Upper lobe of left lung (tissue), 6 donors: ENCODE measurements at regions not wholly inside any gene's neighbourhood (a gene's known extent, or its start where the extent isn't known, plus 50 kb on each side); places are given as distances from the start of the nearest gene placed in this dataset.
A peak's percentile ranks its signal among the peaks of the same experiment; 100 is the strongest.

ENCODE experiments used
- ATAC-seq, 2 donors: fragments of 200-7000 bp; cut with Tn5 transposase; one replicate each; pipeline ENCODE4 v1.9.1; 2022; ENCODE audit warnings: mild to moderate bottlenecking in 2 of 2, moderate library complexity in 2 of 2; ENCODE audit not compliant: low FRiP score in 2 of 2
- DNase-seq, 2 donors: peaks; one replicate each; pipeline ENCODE4 v3.0.0-alpha.2; 2019 to 2020
- H3K27ac ChIP-seq, 4 donors: fragments of 200-600 bp; sonication (generic); one replicate each; pipeline ENCODE4 v1.5.1; 2016 to 2019
- H3K27me3 ChIP-seq, 4 donors: fragments of 200-600 bp; sonication (generic); one replicate each; pipeline ENCODE4 v1.5.1; 2017 to 2019
- H3K36me3 ChIP-seq, 4 donors: fragments of 200-600 bp; sonication (generic); one replicate each; pipeline ENCODE4 v1.5.1; 2016 to 2019
- H3K4me1 ChIP-seq, 4 donors: fragments of 200-600 bp; sonication (generic); one replicate each; pipeline ENCODE4 v1.5.1; 2018 to 2019
- H3K4me3 ChIP-seq, 4 donors: fragments of 200-600 bp; sonication (generic); one replicate each; pipeline ENCODE4 v1.5.1; 2017 to 2019; ENCODE audit warnings: mild to moderate bottlenecking in 2 of 4, moderate library complexity in 1 of 4
- H3K9me3 ChIP-seq, 4 donors: fragments of 200-600 bp; sonication (generic); one replicate each; pipeline ENCODE4 v1.5.1; 2018 to 2019
- CTCF ChIP-seq, 6 experiments: fragments of 450-650 bp in 4 of 6; fragments of 200-600 bp in 2 of 6; sonication (generic) in 2 of 6; IDR thresholded peaks; one replicate each; pipeline ENCODE4 v1.5.1; 2016 to 2019; ENCODE audit warnings: antibody characterized with exemption in 6 of 6
- EP300 ChIP-seq, 4 donors: sonication (generic); formaldehyde crosslinking; IDR thresholded peaks; one replicate each; pipeline ENCODE4 v1.5.1; 2017; ENCODE audit warnings: antibody characterized with exemption in 4 of 4, control low read depth in 2 of 4
- POLR2A ChIP-seq, 4 donors: fragments of 450-650 bp; IDR thresholded peaks; one replicate each; pipeline ENCODE4 v1.5.1; 2016 to 2017; ENCODE audit warnings: antibody characterized with exemption in 4 of 4, mild to moderate bottlenecking in 2 of 4
- POLR2AphosphoS5 ChIP-seq, 2 donors: sonication (generic); formaldehyde crosslinking; IDR thresholded peaks; one replicate each; pipeline ENCODE4 v1.5.1; 2017; ENCODE audit warnings: antibody characterized with exemption in 2 of 2
- WGBS, 2 donors: methylation state at CpG; one replicate each; pipeline ENCODE4 v1.1.5; 2017 to 2018; 5-methylcytosine and 5-hydroxymethylcytosine counted together
- donor health status: DM: no; HTN: no; CAD: no; lungs with moderate emphysema.
- donor health status: DM: no; HTN: yes; CAD: no; lungs with severe emphysema.

GRCh38 chr14:51165415-51165814 is 70.5 kb upstream of the TRIM9 start:
- DNase-seq: no peak
- Histone ChIP-seq H3K27me3 (no peaks in the 10 kb centered on the region), H3K9me3 (no peaks in the 10 kb centered on the region), H3K27ac (no peak overlapping the region), H3K4me1 (peaks cover 0 to 10% (median 0%) of the 10 kb centered on the region in 4 donors), H3K36me3 (no peaks in the 10 kb centered on the region), H3K4me3 (no peak overlapping the region)
- TF ChIP-seq CTCF (IDR thresholded peaks at IDR 0.05): no peak
- no peak for TF ChIP-seq POLR2AphosphoS5 (IDR thresholded peaks at IDR 0.05)
- TF ChIP-seq EP300 (IDR thresholded peaks at IDR 0.05): no peak
- TF ChIP-seq POLR2A (IDR thresholded peaks at IDR 0.05): no peak
- ATAC-seq: no peak
- WGBS, 2 donors: 85 to 87% methylated on average over 3 of the region's 3 CpGs

- ATAC-seq (peak in 1 of 2 donors; percentile 84), DNase-seq (no peak)
- no peak overlapping the region for H3K27ac ChIP-seq
- H3K4me3 ChIP-seq: no peak overlapping the region
- no peaks in the 10 kb centered on the region for H3K27me3 ChIP-seq
- H3K36me3 ChIP-seq: no peaks in the 10 kb centered on the region
- H3K4me1 ChIP-seq: peaks cover 0 to 10% (median 0%) of the 10 kb centered on the region in 4 donors
- H3K9me3 ChIP-seq: no peaks in the 10 kb centered on the region
- no peak for TF ChIP-seq EP300 (IDR thresholded peaks at IDR 0.05)
- TF ChIP-seq POLR2AphosphoS5 (IDR thresholded peaks at IDR 0.05): no peak
- no peak for TF ChIP-seq CTCF (IDR thresholded peaks at IDR 0.05)
- no peak for TF ChIP-seq POLR2A (IDR thresholded peaks at IDR 0.05)
Measured at GRCh38 chr14:51167587-51168214, 72.3 kb upstream of the TMX1 start.

GRCh38 chr14:51168215-51168613 is 71.8 kb upstream of the TMX1 start:
- TF ChIP-seq POLR2AphosphoS5 (IDR thresholded peaks at IDR 0.05): no peak
- no peak for TF ChIP-seq CTCF (IDR thresholded peaks at IDR 0.05)
- no peak for TF ChIP-seq POLR2A (IDR thresholded peaks at IDR 0.05)
- no peak for TF ChIP-seq EP300 (IDR thresholded peaks at IDR 0.05)
- H3K27me3 ChIP-seq: no peaks in the 10 kb centered on the region
- ATAC-seq (no peak), DNase-seq (no peak)
- peaks cover 0 to 10% (median 0%) of the 10 kb centered on the region in 4 donors for H3K4me1 ChIP-seq
- WGBS, 2 donors: 41 to 58% methylated on average over 2 of the region's 2 CpGs
- H3K36me3 ChIP-seq: no peaks in the 10 kb centered on the region
- H3K4me3 ChIP-seq: no peak overlapping the region
- no peaks in the 10 kb centered on the region for H3K9me3 ChIP-seq
- H3K27ac ChIP-seq: no peak overlapping the region

- Histone ChIP-seq H3K27ac (no peak overlapping the region), H3K4me3 (no peak overlapping the region), H3K36me3 (no peaks in the 10 kb centered on the region), H3K9me3 (no peaks in the 10 kb centered on the region), H3K27me3 (no peaks in the 10 kb centered on the region), H3K4me1 (no peaks in the 10 kb centered on the region)
- 58 to 63% methylated on average over 1 of the region's 1 CpG for WGBS, 2 donors
- ATAC-seq: no peak
- TF ChIP-seq POLR2AphosphoS5 (IDR thresholded peaks at IDR 0.05): no peak
- TF ChIP-seq CTCF (IDR thresholded peaks at IDR 0.05): no peak
- no peak for TF ChIP-seq EP300 (IDR thresholded peaks at IDR 0.05)
- TF ChIP-seq POLR2A (IDR thresholded peaks at IDR 0.05): no peak
- DNase-seq: no peak
Measured at GRCh38 chr14:51173863-51174262, 66.2 kb upstream of the TMX1 start.

DNA sequence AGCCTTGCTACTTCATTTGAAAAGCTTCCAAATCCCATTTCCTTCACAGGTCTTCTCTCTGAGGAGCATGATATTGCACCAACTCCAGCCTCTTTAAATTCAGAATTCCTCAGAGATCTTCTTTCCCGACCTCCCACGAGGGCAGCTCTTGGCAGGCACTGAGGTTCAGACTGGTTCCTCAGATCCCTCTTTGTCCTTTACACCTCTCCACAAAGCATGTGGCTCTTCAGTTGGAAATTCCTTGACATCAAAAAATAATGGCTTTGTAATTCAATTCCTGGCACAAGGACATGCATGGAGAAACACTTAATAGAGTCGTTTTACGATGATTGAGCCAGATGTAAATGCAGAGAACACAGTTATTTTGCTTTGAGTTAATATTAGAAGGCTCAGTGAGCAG is 63.2 kb upstream of the TMX1 start:
- ATAC-seq (no peak), DNase-seq (no peak)
- WGBS, 2 donors: 36 to 51% methylated on average over 4 of the region's 4 CpGs
- Histone ChIP-seq H3K4me1 (no peaks in the 10 kb centered on the region), H3K4me3 (no peak overlapping the region), H3K36me3 (no peaks in the 10 kb centered on the region), H3K27me3 (no peaks in the 10 kb centered on the region), H3K9me3 (no peaks in the 10 kb centered on the region), H3K27ac (no peak overlapping the region)
- TF ChIP-seq CTCF (IDR thresholded peaks at IDR 0.05): no peak
- TF ChIP-seq POLR2A (IDR thresholded peaks at IDR 0.05): no peak
- TF ChIP-seq POLR2AphosphoS5 (IDR thresholded peaks at IDR 0.05): no peak
- no peak for TF ChIP-seq EP300 (IDR thresholded peaks at IDR 0.05)
